Heart right ventricle (tissue), 16 donors: ENCODE measurements at regions not wholly inside any gene's neighbourhood (a gene's known extent, or its start where the extent isn't known, plus 50 kb on each side); places are given as distances from the start of the nearest gene placed in this dataset.
A peak's percentile ranks its signal among the peaks of the same experiment; 100 is the strongest.

Source experiments
- ATAC-seq, 8 donors: fragments of 200-7000 bp; cut with Tn5 transposase; one replicate each; pipeline ENCODE4 v1.9.1; 2020; ENCODE audit warnings: mild to moderate bottlenecking in 8 of 8, moderate library complexity in 8 of 8, moderate number of reproducible peaks in 1 of 8
- DNase-seq, 2 donors: peaks; one replicate each; pipeline ENCODE4 v3.0.0-alpha.2; 2020
- H3K27ac ChIP-seq, 10 donors: fragments of 200-600 bp; sonication (generic) in 2 of 10; one replicate each; pipeline versions ENCODE4 v1.5.0 to v1.8.0; 2020 to 2022; ENCODE audit warnings: mild to moderate bottlenecking in 3 of 10
- H3K27me3 ChIP-seq, 7 donors: fragments of 200-600 bp; one replicate each; pipeline ENCODE4 v1.8.0; 2021 to 2022; ENCODE audit warnings: mild to moderate bottlenecking in 2 of 7
- H3K36me3 ChIP-seq, 9 donors: fragments of 200-600 bp; sonication (generic) in 1 of 9; one replicate each; pipeline versions ENCODE4 v1.5.0 to v1.8.0; 2020 to 2022; ENCODE audit warnings: mild to moderate bottlenecking in 2 of 9
- H3K4me1 ChIP-seq, 9 donors: fragments of 200-600 bp; sonication (generic) in 1 of 9; one replicate each; pipeline versions ENCODE4 v1.5.0 to v1.8.0; 2020 to 2022; ENCODE audit warnings: mild to moderate bottlenecking in 4 of 9
- H3K4me3 ChIP-seq, 10 donors: fragments of 200-600 bp; sonication (generic) in 2 of 10; one replicate each; pipeline versions ENCODE4 v1.5.0 to v1.8.0; 2020 to 2022; ENCODE audit warnings: mild to moderate bottlenecking in 7 of 10, moderate library complexity in 2 of 10
- H3K9me3 ChIP-seq, 11 donors: fragments of 200-600 bp in 10 of 11; sonication (generic) in 2 of 11; one replicate each; pipeline versions ENCODE4 v1.5.0 to v1.8.0; 2013 to 2022; ENCODE audit warnings: mild to moderate bottlenecking in 2 of 11, control low read depth in 1 of 11, moderate library complexity in 1 of 11
- CTCF ChIP-seq, 9 donors: fragments of 200-600 bp; sonication (generic) in 2 of 9; IDR thresholded peaks; one replicate each; pipeline versions ENCODE4 v1.5.0 to v1.8.0; 2021 to 2022; ENCODE audit warnings: antibody characterized with exemption in 9 of 9, mild to moderate bottlenecking in 5 of 9, moderate library complexity in 1 of 9
- WGBS, 2 donors: extraction: QIAGEN DNeasy Blood & Tissue Kit; methylation state at CpG; one replicate each; pipeline ENCODE4 v1.1.7; 2013; ENCODE audit warnings: inconsistent platforms in 1 of 2; 5-methylcytosine and 5-hydroxymethylcytosine counted together
- intact Hi-C, 10 donors: fragments of 100-400 bp; cut with DNase I; formaldehyde crosslinking; loops; one replicate each; pipeline versions ENCODE4 v1.11.1 to v1.14.2; 2022
- donor health status: Arrhythmogenic right ventricular cardiomyopathy.
- donor health status: ischemic (EF 13 %, LVEDD 7.1; RV severe dilation, severe dysfunction).
- donor health status: healthy with polysubstance abuse.
- donor health status: DM: no; HTN: yes; CAD: no.
- donor health status: DM: no; HTN: no; CAD: no.
- donor health status: ischemic (EF 25% LVEDD 6.9; RV normal size, moderate dysfunction).
- donor health status: ischemic (EF 25% LVEDD 5.7; RV mildly dilated, moderate dysfunction).
- donor health status: healthy.
- donor health status: DM: yes; HTN: yes; CAD: no.
- donor health status: Ischemic cardiomyopathy.
- donor health status: ischemic (EF 35%, LVEDD 5.7; RV mildly dilated, moderate dysfunction).
- donor health status: nonischemic (EF 11% LVEDD 7.7; RV severe dilation, severe dysfunction).
- donor health status: DM: yes; HTN: yes; CAD: no.
- donor health status: PGD.
- donor health status: ischemic (EF 29% LVEDD 5.4; RV normal size, mild dysfunction).
- donor health status: nonischemic (EF 23%, LVEDD 6.1; RV moderate dilation, normal function).

GRCh38 chr6:155519176-155519738 lies 63.6 kb upstream of the NOX3 start:
- H3K27ac ChIP-seq, result no peak overlapping the region
- H3K27me3 ChIP-seq, result no peaks in the 10 kb centered on the region
- H3K4me3 ChIP-seq, result no peak overlapping the region
- WGBS, 2 donors, result 51 to 60% methylated on average over 1 of the region's 1 CpG
- no peaks in the 10 kb centered on the region for H3K4me1 ChIP-seq
- DNase-seq (no peak), ATAC-seq (no peak)
- no peaks in the 10 kb centered on the region for H3K9me3 ChIP-seq
- no peak for TF ChIP-seq CTCF (IDR thresholded peaks at IDR 0.05)
- intact Hi-C loops, result no loop called here
- no peaks in the 10 kb centered on the region for H3K36me3 ChIP-seq

GRCh38 chr6:155517294-155517693 lies 61.7 kb upstream of the NOX3 start:
- TF ChIP-seq CTCF (IDR thresholded peaks at IDR 0.05), result no peak
- ATAC-seq (no peak), DNase-seq (no peak)
- intact Hi-C loops, result no loop called here
- H3K27ac ChIP-seq, result no peak overlapping the region
- H3K36me3 ChIP-seq, result no peaks in the 10 kb centered on the region
- no peaks in the 10 kb centered on the region for H3K27me3 ChIP-seq
- WGBS, 2 donors, result 85 to 91% methylated on average over 8 of the region's 8 CpGs
- H3K4me1 ChIP-seq, result no peaks in the 10 kb centered on the region
- H3K4me3 ChIP-seq, result no peak overlapping the region
- H3K9me3 ChIP-seq, result no peaks in the 10 kb centered on the region

GRCh38 chr6:155510879-155511278 lies 55.2 kb upstream of the NOX3 start:
- no peak for ATAC-seq
- Histone ChIP-seq H3K4me3 (no peak overlapping the region), H3K9me3 (no peaks in the 10 kb centered on the region), H3K36me3 (no peaks in the 10 kb centered on the region), H3K27me3 (no peaks in the 10 kb centered on the region), H3K4me1 (no peaks in the 10 kb centered on the region), H3K27ac (no peak overlapping the region)
- DNase-seq, result no peak
- 46 to 93% methylated on average over 1 of the region's 1 CpG for WGBS, 2 donors
- TF ChIP-seq CTCF (IDR thresholded peaks at IDR 0.05), result no peak
- intact Hi-C loops, result no loop called here

GRCh38 chr6:155509743-155510475 lies 54.3 kb upstream of the NOX3 start:
- Histone ChIP-seq H3K36me3 (no peaks in the 10 kb centered on the region), H3K27me3 (no peaks in the 10 kb centered on the region), H3K4me1 (peaks cover 0 to 9% (median 0%) of the 10 kb centered on the region in 9 donors), H3K4me3 (no peak overlapping the region), H3K9me3 (no peaks in the 10 kb centered on the region), H3K27ac (no peak overlapping the region)
- 57% methylated on average over 2 of the region's 2 CpGs for WGBS, 2 donors
- intact Hi-C loops, result no loop called here
- peak in 1 of 8 donors; percentile 42 for ATAC-seq
- TF ChIP-seq CTCF (IDR thresholded peaks at IDR 0.05), result no peak
- DNase-seq, result no peak
